Retinal pigment epithelial cell (primary cell): ENCODE measurements at regions not wholly inside any gene's neighbourhood (a gene's known extent, or its start where the extent isn't known, plus 50 kb on each side); places are given as distances from the start of the nearest gene placed in this dataset.
A peak's percentile ranks its signal among the peaks of the same experiment; 100 is the strongest.

Experiments used
- DNase-seq: peaks from one replicate; pipeline ENCODE4 v3.0.0-alpha.2; 2010; ENCODE audit warnings: low read depth
- H3K4me3 ChIP-seq: 2 replicates; pipeline ENCODE4 v1.5.1; 2011; ENCODE audit warnings: mild to moderate bottlenecking, low read length, control low read depth, moderate library complexity
- TF ChIP-seq, protein P1 (sequence below): conservative IDR thresholded peaks from 2 replicates; pipeline ENCODE4 v1.5.1; 2011; ENCODE audit warnings: low read depth, low read length, control low read depth, inconsistent platforms

DNA sequence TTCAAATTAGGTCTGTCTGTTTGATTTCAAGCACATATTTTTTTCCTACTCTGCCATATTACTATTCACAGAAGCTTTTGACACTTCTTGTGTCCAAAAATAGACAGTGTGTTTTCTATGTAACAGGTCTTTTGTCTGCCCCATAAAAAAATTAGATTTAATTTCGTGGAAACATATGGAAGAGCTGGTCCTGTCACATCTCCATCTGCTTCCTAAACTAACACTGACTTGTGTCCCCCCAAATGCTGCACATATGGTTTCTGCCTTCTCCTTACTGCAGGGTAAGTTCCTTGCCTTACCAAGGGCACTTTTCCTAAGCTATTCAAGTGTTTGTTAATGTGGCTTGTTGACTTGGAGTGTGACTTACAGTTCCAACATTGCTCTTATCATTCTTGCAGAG lies 340.7 kb upstream of the ARX start:
- no peak overlapping the region for H3K4me3 ChIP-seq
- DNase-seq, result no peak
- TF ChIP-seq, protein P1, sequence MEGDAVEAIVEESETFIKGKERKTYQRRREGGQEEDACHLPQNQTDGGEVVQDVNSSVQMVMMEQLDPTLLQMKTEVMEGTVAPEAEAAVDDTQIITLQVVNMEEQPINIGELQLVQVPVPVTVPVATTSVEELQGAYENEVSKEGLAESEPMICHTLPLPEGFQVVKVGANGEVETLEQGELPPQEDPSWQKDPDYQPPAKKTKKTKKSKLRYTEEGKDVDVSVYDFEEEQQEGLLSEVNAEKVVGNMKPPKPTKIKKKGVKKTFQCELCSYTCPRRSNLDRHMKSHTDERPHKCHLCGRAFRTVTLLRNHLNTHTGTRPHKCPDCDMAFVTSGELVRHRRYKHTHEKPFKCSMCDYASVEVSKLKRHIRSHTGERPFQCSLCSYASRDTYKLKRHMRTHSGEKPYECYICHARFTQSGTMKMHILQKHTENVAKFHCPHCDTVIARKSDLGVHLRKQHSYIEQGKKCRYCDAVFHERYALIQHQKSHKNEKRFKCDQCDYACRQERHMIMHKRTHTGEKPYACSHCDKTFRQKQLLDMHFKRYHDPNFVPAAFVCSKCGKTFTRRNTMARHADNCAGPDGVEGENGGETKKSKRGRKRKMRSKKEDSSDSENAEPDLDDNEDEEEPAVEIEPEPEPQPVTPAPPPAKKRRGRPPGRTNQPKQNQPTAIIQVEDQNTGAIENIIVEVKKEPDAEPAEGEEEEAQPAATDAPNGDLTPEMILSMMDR, result no peak

GRCh38 chrX:25344161-25344936 lies 328.6 kb upstream of the ARX start:
- H3K4me3 ChIP-seq, result no peak overlapping the region
- TF ChIP-seq, protein P1, result no peak
- no peak for DNase-seq

GRCh38 chrX:25343060-25343459 lies 327.3 kb upstream of the ARX start:
- TF ChIP-seq, protein P1, result peak; percentile 2
- no peak overlapping the region for H3K4me3 ChIP-seq
- DNase-seq, result no peak

- no peak for DNase-seq
- no peak overlapping the region for H3K4me3 ChIP-seq
- TF ChIP-seq, protein P1, result no peak
Observed at GRCh38 chrX:25337841-25338240, 322.1 kb upstream of the ARX start.

GRCh38 chrX:25300994-25301393 lies 285.2 kb upstream of the ARX start:
- no peak overlapping the region for H3K4me3 ChIP-seq
- TF ChIP-seq, protein P1, result no peak
- DNase-seq, result no peak

DNA sequence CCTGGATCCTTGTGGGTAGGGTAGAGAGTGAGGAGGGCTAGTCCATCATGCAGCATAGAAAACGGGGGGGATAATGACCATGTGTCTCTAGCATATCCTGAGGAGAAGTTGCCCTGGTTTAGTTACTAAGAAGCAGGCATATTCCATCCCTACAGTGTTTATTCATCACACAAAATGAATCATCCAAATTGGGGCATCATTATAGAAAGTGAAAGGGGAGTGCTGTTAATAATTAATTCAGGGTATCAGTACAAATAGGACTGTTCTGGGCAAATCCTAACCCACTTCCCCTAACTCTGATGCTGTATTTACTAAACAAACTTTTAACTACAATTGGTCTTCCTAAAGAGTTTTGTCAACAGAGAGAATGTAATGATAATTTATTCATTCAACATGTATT lies 281.1 kb upstream of the ARX start:
- H3K4me3 ChIP-seq, result no peak overlapping the region
- TF ChIP-seq, protein P1, result no peak
- no peak for DNase-seq

DNA sequence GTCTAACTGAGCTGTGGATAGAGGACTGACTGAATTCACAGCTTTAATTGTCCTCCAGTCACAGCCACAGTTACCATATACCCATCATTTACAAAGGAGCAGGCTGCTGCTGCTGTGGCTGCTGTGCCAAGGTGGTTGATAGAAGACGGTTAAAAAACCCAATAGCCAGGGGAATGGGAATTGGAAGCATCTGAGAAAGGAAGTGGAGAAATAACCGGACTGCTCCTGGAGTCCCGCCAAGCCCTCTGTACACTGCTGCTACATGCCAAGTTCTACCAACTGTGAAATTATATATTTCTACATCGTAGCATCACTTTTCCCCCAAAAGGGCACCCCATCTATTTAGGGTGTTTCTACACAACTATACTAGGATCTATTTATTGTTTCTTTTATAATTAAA lies 279.7 kb upstream of the ARX start:
- H3K4me3 ChIP-seq, result no peak overlapping the region
- DNase-seq, result no peak
- TF ChIP-seq, protein P1, result no peak
